Testis (tissue), 2 donors: ENCODE measurements at regions not wholly inside any gene's neighbourhood (a gene's known extent, or its start where the extent isn't known, plus 50 kb on each side); places are given as distances from the start of the nearest gene placed in this dataset.

Experiments used
- DNase-seq: peaks from one replicate; pipeline ENCODE4 v3.0.0-alpha.2; 2019
- H3K27ac ChIP-seq, 2 donors: fragments of 200-600 bp; sonication (generic); one replicate each; pipeline ENCODE4 v1.5.1; 2019
- H3K27me3 ChIP-seq: fragments of 200-600 bp; sonication (generic); one replicate; pipeline ENCODE4 v1.5.1; 2019
- H3K36me3 ChIP-seq: fragments of 200-600 bp; sonication (generic); one replicate; pipeline ENCODE4 v1.5.1; 2017; ENCODE audit warnings: low read depth; ENCODE audit errors: missing control alignments
- H3K4me1 ChIP-seq: fragments of 200-600 bp; sonication (generic); one replicate; pipeline ENCODE4 v1.5.1; 2019
- H3K4me3 ChIP-seq, 2 donors: fragments of 200-600 bp; sonication (generic); one replicate each; pipeline ENCODE4 v1.5.1; 2017 to 2019
- H3K9me3 ChIP-seq: fragments of 200-600 bp; sonication (generic); one replicate; pipeline ENCODE4 v1.5.1; 2017
- CTCF ChIP-seq, 3 experiments: fragments of 450-650 bp in 2 of 3; fragments of 200-600 bp in 1 of 3; sonication (generic) in 1 of 3; IDR thresholded peaks; one replicate each; pipeline ENCODE4 v1.5.1; 2016 to 2019; ENCODE audit warnings: antibody characterized with exemption in 3 of 3, mild to moderate bottlenecking in 2 of 3, moderate library complexity in 1 of 3
- POLR2A ChIP-seq: fragments of 450-650 bp; IDR thresholded peaks from one replicate; pipeline ENCODE4 v1.6.1; 2017; ENCODE audit warnings: antibody characterized with exemption, mild to moderate bottlenecking, moderate library complexity
- WGBS, 2 donors: methylation state at CpG; one replicate each; pipeline ENCODE4 v1.1.5; 2018; 5-methylcytosine and 5-hydroxymethylcytosine counted together
- intact Hi-C: fragments of 100-400 bp; cut with DNase I; formaldehyde crosslinking; loops from one replicate; pipeline ENCODE4 v1.15.1; 2023; ENCODE audit warnings: low total_unique reads

GRCh38 chr4:138674209-138674608 lies 341.4 kb upstream of the NOCT start:
- TF ChIP-seq POLR2A (no peak), CTCF (IDR thresholded peaks at IDR 0.05) (no peak)
- H3K4me3 ChIP-seq = no peak overlapping the region
- no peak for DNase-seq
- peaks cover 14% of the 10 kb centered on the region for H3K4me1 ChIP-seq
- H3K9me3 ChIP-seq = no peaks in the 10 kb centered on the region
- no peaks in the 10 kb centered on the region for H3K27me3 ChIP-seq
- intact Hi-C loops = no loop called here
- WGBS, 2 donors = 48 to 81% methylated on average over 1 of the region's 1 CpG
- H3K36me3 ChIP-seq = no peaks in the 10 kb centered on the region
- no peak overlapping the region for H3K27ac ChIP-seq

GRCh38 chr4:138673053-138673452 lies 342.5 kb upstream of the NOCT start:
- Histone ChIP-seq H3K36me3 (no peaks in the 10 kb centered on the region), H3K4me3 (no peak overlapping the region), H3K4me1 (peaks cover 14% of the 10 kb centered on the region), H3K27me3 (no peaks in the 10 kb centered on the region), H3K27ac (no peak overlapping the region), H3K9me3 (no peaks in the 10 kb centered on the region)
- WGBS, 2 donors = 52 to 55% methylated on average over 10 of the region's 10 CpGs
- TF ChIP-seq POLR2A = no peak
- TF ChIP-seq CTCF (IDR thresholded peaks at IDR 0.05) = no peak
- no peak for DNase-seq
- intact Hi-C loops = no loop called here

- Histone ChIP-seq H3K4me1 (peaks cover 14% of the 10 kb centered on the region), H3K27ac (peak overlapping the region in 1 of 2 donors; percentile 28), H3K4me3 (no peak overlapping the region), H3K9me3 (no peaks in the 10 kb centered on the region), H3K36me3 (no peaks in the 10 kb centered on the region), H3K27me3 (no peaks in the 10 kb centered on the region)
- WGBS, 2 donors = 48 to 49% methylated on average over 9 of the region's 9 CpGs
- DNase-seq = no peak
- TF ChIP-seq POLR2A (no peak), CTCF (IDR thresholded peaks at IDR 0.05) (no peak)
- intact Hi-C loops = no loop called here
Observed at GRCh38 chr4:138672393-138672976, 343.1 kb upstream of the NOCT start.

- no peaks in the 10 kb centered on the region for H3K27me3 ChIP-seq
Observed at GRCh38 chr4:138671606-138672084, 343.9 kb upstream of the NOCT start.

More at GRCh38 chr4:138671606-138672084, 343.9 kb upstream of the NOCT start:
- no peak for DNase-seq
- 63 to 69% methylated on average over 3 of the region's 3 CpGs for whole genome bisulfite sequencing, 2 donors
- H3K4me1 ChIP-seq = peaks cover 14% of the 10 kb centered on the region
- no peaks in the 10 kb centered on the region for H3K36me3 ChIP-seq
- no peak overlapping the region for H3K27ac ChIP-seq
- no peak overlapping the region for H3K4me3 ChIP-seq
- TF ChIP-seq CTCF (IDR thresholded peaks at IDR 0.05) = no peak
- intact Hi-C loops = no loop called here
- H3K9me3 ChIP-seq = no peaks in the 10 kb centered on the region
